K562 (cell line): ENCODE measurements at regions not wholly inside any gene's neighbourhood (a gene's known extent, or its start where the extent isn't known, plus 50 kb on each side); places are given as distances from the start of the nearest gene placed in this dataset.

ENCODE experiments used
- CEBPB ChIP-seq: fragments of 450-650 bp; IDR thresholded peaks from 2 replicates; pipeline ENCODE4 v1.6.1; 2016; ENCODE audit warnings: missing genetic modification characterization, missing compliant biosample characterization
- EP300 ChIP-seq: IDR thresholded peaks from 2 replicates; pipeline ENCODE4 v1.6.1; 2012; ENCODE audit warnings: low read length, improper control_type of control experiment
- EZH2 ChIP-seq: IDR thresholded peaks from 2 replicates; pipeline ENCODE4 v1.6.1; 2012; ENCODE audit warnings: low read depth, mild to moderate bottlenecking, inconsistent platforms, low read length, borderline replicate concordance
- FOXM1 ChIP-seq, 2 experiments: fragments of 450-650 bp in 1 of 2; sonication (generic) in 1 of 2; formaldehyde crosslinking in 1 of 2; IDR thresholded peaks; 2 replicates each; pipeline versions ENCODE4 v1.6.1 to v1.9.0; 2017 to 2022; ENCODE audit warnings: low read depth in 2 of 2, mild to moderate bottlenecking in 2 of 2, missing genetic modification reagents in 1 of 2, moderate library complexity in 1 of 2
- MED1 ChIP-seq: sonication (generic); formaldehyde crosslinking; IDR thresholded peaks from 2 replicates; pipeline ENCODE4 v1.8.1; 2023; ENCODE audit warnings: missing genetic modification reagents, borderline replicate concordance
- NR3C1 ChIP-seq: sonication (generic); formaldehyde crosslinking; IDR thresholded peaks from 2 replicates; pipeline ENCODE4 v1.8.1; 2022; ENCODE audit warnings: missing genetic modification reagents
- POLR2AphosphoS5 ChIP-seq: IDR thresholded peaks from 2 replicates; pipeline ENCODE4 v1.6.1; 2011; ENCODE audit warnings: mild to moderate bottlenecking, low read depth, low read length, moderate library complexity; ENCODE audit not compliant: control insufficient read depth, insufficient read depth
- PTBP1 ChIP-seq: fragments of 200-400 bp; formaldehyde crosslinking; IDR thresholded peaks from 2 replicates; pipeline ENCODE4 v1.6.1; 2017; ENCODE audit warnings: low read depth, low read length
- RCOR1 ChIP-seq, 2 experiments: IDR thresholded peaks; 2 replicates each; pipeline ENCODE4 v1.6.1; 2012; ENCODE audit warnings: low read depth in 2 of 2, low read length in 2 of 2, borderline replicate concordance in 1 of 2, improper control_type of control experiment in 1 of 2
- TF ChIP-seq, protein P1 (sequence below): fragments of 150-350 bp; conservative IDR thresholded peaks from 2 replicates; pipeline ENCODE4 v1.6.1; 2014; ENCODE audit warnings: low read length
- TF ChIP-seq, protein P2 (sequence below): fragments of 250-450 bp; sonication (Bioruptor Pico); IDR thresholded peaks from 2 replicates; pipeline ENCODE4 v1.4.0; 2020; ENCODE audit warnings: mild to moderate bottlenecking, moderate library complexity
- TF ChIP-seq, protein P3 (sequence below), 3 experiments: IDR thresholded peaks in 2 of 3; conservative IDR thresholded peaks in 1 of 3; 2 replicates each; pipeline ENCODE4 v1.5.1; 2011 to 2012; ENCODE audit warnings: low read length in 3 of 3, mild to moderate bottlenecking in 3 of 3, control low read depth in 2 of 3, improper control_type of control experiment in 1 of 3, inconsistent platforms in 1 of 3, low read depth in 1 of 3, mixed read lengths in 1 of 3, moderate library complexity in 1 of 3; ENCODE audit not compliant: insufficient read depth in 2 of 3
- TF ChIP-seq, protein P4 (sequence below): fragments of 450-650 bp; IDR thresholded peaks from 2 replicates; pipeline ENCODE4 v1.7.0; 2016; ENCODE audit warnings: borderline replicate concordance
- TF ChIP-seq, protein P5 (sequence below), 2 experiments: IDR thresholded peaks; 2 replicates each; pipeline ENCODE4 v1.6.1; 2011; ENCODE audit warnings: borderline replicate concordance in 1 of 2, control low read depth in 1 of 2, low read depth in 1 of 2, low read length in 1 of 2, mild to moderate bottlenecking in 1 of 2, mixed read lengths in 1 of 2, moderate library complexity in 1 of 2; ENCODE audit not compliant: insufficient read depth in 1 of 2, insufficient read length in 1 of 2, poor library complexity in 1 of 2, severe bottlenecking in 1 of 2; ENCODE audit errors: extremely low read depth in 1 of 2

GRCh38 chr9:88672874-88673689 is 138.1 kb downstream of the NXNL2 start:
- TF ChIP-seq, protein P1, sequence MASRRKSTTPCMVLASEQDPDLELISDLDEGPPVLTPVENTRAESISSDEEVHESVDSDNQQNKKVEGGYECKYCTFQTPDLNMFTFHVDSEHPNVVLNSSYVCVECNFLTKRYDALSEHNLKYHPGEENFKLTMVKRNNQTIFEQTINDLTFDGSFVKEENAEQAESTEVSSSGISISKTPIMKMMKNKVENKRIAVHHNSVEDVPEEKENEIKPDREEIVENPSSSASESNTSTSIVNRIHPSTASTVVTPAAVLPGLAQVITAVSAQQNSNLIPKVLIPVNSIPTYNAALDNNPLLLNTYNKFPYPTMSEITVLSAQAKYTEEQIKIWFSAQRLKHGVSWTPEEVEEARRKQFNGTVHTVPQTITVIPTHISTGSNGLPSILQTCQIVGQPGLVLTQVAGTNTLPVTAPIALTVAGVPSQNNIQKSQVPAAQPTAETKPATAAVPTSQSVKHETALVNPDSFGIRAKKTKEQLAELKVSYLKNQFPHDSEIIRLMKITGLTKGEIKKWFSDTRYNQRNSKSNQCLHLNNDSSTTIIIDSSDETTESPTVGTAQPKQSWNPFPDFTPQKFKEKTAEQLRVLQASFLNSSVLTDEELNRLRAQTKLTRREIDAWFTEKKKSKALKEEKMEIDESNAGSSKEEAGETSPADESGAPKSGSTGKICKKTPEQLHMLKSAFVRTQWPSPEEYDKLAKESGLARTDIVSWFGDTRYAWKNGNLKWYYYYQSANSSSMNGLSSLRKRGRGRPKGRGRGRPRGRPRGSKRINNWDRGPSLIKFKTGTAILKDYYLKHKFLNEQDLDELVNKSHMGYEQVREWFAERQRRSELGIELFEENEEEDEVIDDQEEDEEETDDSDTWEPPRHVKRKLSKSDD, result no peak
- TF ChIP-seq, protein P2, sequence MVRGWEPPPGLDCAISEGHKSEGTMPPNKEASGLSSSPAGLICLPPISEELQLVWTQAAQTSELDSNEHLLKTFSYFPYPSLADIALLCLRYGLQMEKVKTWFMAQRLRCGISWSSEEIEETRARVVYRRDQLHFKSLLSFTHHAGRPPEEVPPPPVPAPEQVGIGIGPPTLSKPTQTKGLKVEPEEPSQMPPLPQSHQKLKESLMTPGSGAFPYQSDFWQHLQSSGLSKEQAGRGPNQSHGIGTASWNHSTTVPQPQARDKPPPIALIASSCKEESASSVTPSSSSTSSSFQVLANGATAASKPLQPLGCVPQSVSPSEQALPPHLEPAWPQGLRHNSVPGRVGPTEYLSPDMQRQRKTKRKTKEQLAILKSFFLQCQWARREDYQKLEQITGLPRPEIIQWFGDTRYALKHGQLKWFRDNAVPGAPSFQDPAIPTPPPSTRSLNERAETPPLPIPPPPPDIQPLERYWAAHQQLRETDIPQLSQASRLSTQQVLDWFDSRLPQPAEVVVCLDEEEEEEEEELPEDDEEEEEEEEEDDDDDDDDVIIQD (CRISPR knock-in tag), result no peak
- TF ChIP-seq EP300 (no peak), CEBPB (tag) (no peak), POLR2AphosphoS5 (no peak), FOXM1 (IDR thresholded peaks at IDR 0.05; ENCODE audit: low read depth) (no peak), FOXM1 (CRISPR knock-in tag; IDR thresholded peaks at IDR 0.05; ENCODE audit: low read depth) (no peak), MED1 (CRISPR knock-in tag) (no peak), RCOR1 (IDR thresholded peaks at IDR 0.05; ENCODE audit: borderline replicate concordance in 1 of 2, low read depth in 2 of 2, low read length in 2 of 2) (no peak), NR3C1 (no peak), PTBP1 (no peak), EZH2 (no peak)
- TF ChIP-seq, protein P3, sequence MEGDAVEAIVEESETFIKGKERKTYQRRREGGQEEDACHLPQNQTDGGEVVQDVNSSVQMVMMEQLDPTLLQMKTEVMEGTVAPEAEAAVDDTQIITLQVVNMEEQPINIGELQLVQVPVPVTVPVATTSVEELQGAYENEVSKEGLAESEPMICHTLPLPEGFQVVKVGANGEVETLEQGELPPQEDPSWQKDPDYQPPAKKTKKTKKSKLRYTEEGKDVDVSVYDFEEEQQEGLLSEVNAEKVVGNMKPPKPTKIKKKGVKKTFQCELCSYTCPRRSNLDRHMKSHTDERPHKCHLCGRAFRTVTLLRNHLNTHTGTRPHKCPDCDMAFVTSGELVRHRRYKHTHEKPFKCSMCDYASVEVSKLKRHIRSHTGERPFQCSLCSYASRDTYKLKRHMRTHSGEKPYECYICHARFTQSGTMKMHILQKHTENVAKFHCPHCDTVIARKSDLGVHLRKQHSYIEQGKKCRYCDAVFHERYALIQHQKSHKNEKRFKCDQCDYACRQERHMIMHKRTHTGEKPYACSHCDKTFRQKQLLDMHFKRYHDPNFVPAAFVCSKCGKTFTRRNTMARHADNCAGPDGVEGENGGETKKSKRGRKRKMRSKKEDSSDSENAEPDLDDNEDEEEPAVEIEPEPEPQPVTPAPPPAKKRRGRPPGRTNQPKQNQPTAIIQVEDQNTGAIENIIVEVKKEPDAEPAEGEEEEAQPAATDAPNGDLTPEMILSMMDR (IDR thresholded peaks at IDR 0.05 in 2 of 3, conservative IDR thresholded peaks at IDR 0.05 in 1 of 3; ENCODE audit: insufficient read depth in 2 of 3, low read depth in 1 of 3, low read length in 3 of 3), result peak in 1 of 3 experiments; percentile 20; a peak in 1 of 6 replicates
- TF ChIP-seq, protein P4, sequence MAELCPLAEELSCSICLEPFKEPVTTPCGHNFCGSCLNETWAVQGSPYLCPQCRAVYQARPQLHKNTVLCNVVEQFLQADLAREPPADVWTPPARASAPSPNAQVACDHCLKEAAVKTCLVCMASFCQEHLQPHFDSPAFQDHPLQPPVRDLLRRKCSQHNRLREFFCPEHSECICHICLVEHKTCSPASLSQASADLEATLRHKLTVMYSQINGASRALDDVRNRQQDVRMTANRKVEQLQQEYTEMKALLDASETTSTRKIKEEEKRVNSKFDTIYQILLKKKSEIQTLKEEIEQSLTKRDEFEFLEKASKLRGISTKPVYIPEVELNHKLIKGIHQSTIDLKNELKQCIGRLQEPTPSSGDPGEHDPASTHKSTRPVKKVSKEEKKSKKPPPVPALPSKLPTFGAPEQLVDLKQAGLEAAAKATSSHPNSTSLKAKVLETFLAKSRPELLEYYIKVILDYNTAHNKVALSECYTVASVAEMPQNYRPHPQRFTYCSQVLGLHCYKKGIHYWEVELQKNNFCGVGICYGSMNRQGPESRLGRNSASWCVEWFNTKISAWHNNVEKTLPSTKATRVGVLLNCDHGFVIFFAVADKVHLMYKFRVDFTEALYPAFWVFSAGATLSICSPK, result no peak
- TF ChIP-seq, protein P5, sequence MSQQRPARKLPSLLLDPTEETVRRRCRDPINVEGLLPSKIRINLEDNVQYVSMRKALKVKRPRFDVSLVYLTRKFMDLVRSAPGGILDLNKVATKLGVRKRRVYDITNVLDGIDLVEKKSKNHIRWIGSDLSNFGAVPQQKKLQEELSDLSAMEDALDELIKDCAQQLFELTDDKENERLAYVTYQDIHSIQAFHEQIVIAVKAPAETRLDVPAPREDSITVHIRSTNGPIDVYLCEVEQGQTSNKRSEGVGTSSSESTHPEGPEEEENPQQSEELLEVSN (IDR thresholded peaks at IDR 0.05; ENCODE audit: borderline replicate concordance in 1 of 2, extremely low read depth in 1 of 2, insufficient read depth in 1 of 2, insufficient read length in 1 of 2, low read depth in 1 of 2, low read length in 1 of 2, poor library complexity in 1 of 2, severe bottlenecking in 1 of 2), result no peak
